K562 (cell line): ENCODE measurements at regions not wholly inside any gene's neighbourhood (a gene's known extent, or its start where the extent isn't known, plus 50 kb on each side); places are given as distances from the start of the nearest gene placed in this dataset.

Experiments
- ATAC-seq: fragments of 200-7000 bp; cut with Tn5 transposase; 3 replicates; pipeline ENCODE4 v1.9.1; 2020; ENCODE audit warnings: moderate library complexity
- BruUV-seq: library from RNA; stranded (reverse); fragments of 400-500 nt; replicated peaks from 2 replicates; lab custom pipeline; 2021; lab: Mats Ljungman, UMichigan
- CTCF ChIA-PET: fragments of 300-600 bp; formaldehyde crosslinking; extraction: SDS; loops from one replicate; lab custom pipeline; 2021; ENCODE audit warnings: low intra/inter-chr PET ratio; lab: Yijun Ruan, JAX
- POLR2A ChIA-PET: fragments of 300-600, 350-650 bp; sonication (Branson Sonifier 250); formaldehyde crosslinking; extraction: SDS; loops from one replicate; lab custom pipeline; 2021; ENCODE audit warnings: antibody characterized with exemption, inconsistent platforms; lab: Yijun Ruan, JAX
- DNase-seq, 4 experiments: peaks; one replicate each; pipeline versions ENCODE4 v3.0.0 to v3.0.0-alpha.2; 2011 to 2018; ENCODE audit warnings: low spot score in 3 of 4, mixed read lengths in 3 of 4; ENCODE audit errors: extremely low read depth in 1 of 4
- FAIRE-seq: peaks from 2 replicates; lab custom pipeline; 2011; peaks lifted over from hg19 to GRCh38; lab: Jason Lieb, UNC
- H2AFZ ChIP-seq: 2 replicates; pipeline ENCODE4 v1.6.0; 2011; ENCODE audit warnings: low read depth, low read length, control low read depth, inconsistent platforms
- H3K27ac ChIP-seq: fragments of 200-600 bp; 3 replicates; pipeline ENCODE4 v1.8.0; 2011; ENCODE audit warnings: low read depth, mild to moderate bottlenecking, control low read depth, inconsistent platforms, low read length, moderate library complexity, mixed read lengths; ENCODE audit errors: extremely low read depth
- H3K27me3 ChIP-seq, 2 experiments: fragments of 300-600 bp in 1 of 2; 2 replicates in 1 of 2; 3 replicates in 1 of 2; pipeline versions ENCODE4 v1.6.0 to v1.8.0; 2011; ENCODE audit warnings: inconsistent platforms in 2 of 2, low read length in 2 of 2, mild to moderate bottlenecking in 1 of 2, mixed read lengths in 1 of 2, moderate library complexity in 1 of 2; ENCODE audit not compliant: control insufficient read depth in 2 of 2, insufficient read depth in 2 of 2
- H3K36me3 ChIP-seq: fragments of 300-600 bp; 3 replicates; pipeline ENCODE4 v1.8.0; 2011; ENCODE audit warnings: mild to moderate bottlenecking, low read length, inconsistent platforms; ENCODE audit not compliant: control insufficient read depth, insufficient read depth
- H3K4me1 ChIP-seq, 2 experiments: fragments of 200-600 bp in 1 of 2; replicated peaks in 1 of 2; 2 replicates in 1 of 2; 3 replicates in 1 of 2; pipeline versions ENCODE4 v1.5.1 to v1.8.0; 2011; ENCODE audit warnings: inconsistent platforms in 2 of 2, low read length in 2 of 2, mild to moderate bottlenecking in 1 of 2, mixed read lengths in 1 of 2, moderate library complexity in 1 of 2; ENCODE audit not compliant: control insufficient read depth in 2 of 2, insufficient read depth in 2 of 2
- H3K4me2 ChIP-seq: 2 replicates; pipeline ENCODE4 v1.6.1; 2011; ENCODE audit warnings: low read length, control low read depth, inconsistent platforms, mixed read lengths; ENCODE audit not compliant: insufficient read depth
- H3K4me3 ChIP-seq: fragments of 200-600 bp; sonication (generic), shearing (Covaris generic); 2 replicates; pipeline ENCODE4 v1.5.1; 2016; ENCODE audit warnings: control low read depth, inconsistent platforms
- H3K79me2 ChIP-seq: fragments of 200-600 bp; 3 replicates; pipeline ENCODE4 v1.8.0; 2011; ENCODE audit warnings: low read length, inconsistent platforms; ENCODE audit not compliant: control insufficient read depth, insufficient read depth
- H3K9ac ChIP-seq, 2 experiments: 2 replicates each; pipeline versions ENCODE4 v1.6.0 to v1.6.1; 2011; ENCODE audit warnings: low read depth in 2 of 2, low read length in 2 of 2, control low read depth in 1 of 2, inconsistent platforms in 1 of 2, mild to moderate bottlenecking in 1 of 2, mixed read lengths in 1 of 2; ENCODE audit not compliant: insufficient read depth in 1 of 2
- H3K9me1 ChIP-seq: one replicate; pipeline ENCODE4 v1.6.0; 2011; ENCODE audit warnings: inconsistent platforms, mild to moderate bottlenecking, low read length, moderate library complexity; ENCODE audit not compliant: control insufficient read depth, insufficient read depth
- H3K9me3 ChIP-seq: replicated peaks from 2 replicates; pipeline ENCODE4 v1.5.1; 2011; ENCODE audit warnings: low read depth, low read length, inconsistent platforms; ENCODE audit not compliant: control insufficient read depth, insufficient read depth
- H4K20me1 ChIP-seq: replicated peaks from 2 replicates; pipeline ENCODE4 v1.6.1; 2011; ENCODE audit warnings: low read length, inconsistent platforms, mixed read lengths; ENCODE audit not compliant: control insufficient read depth, insufficient read depth
- AFF4 ChIP-seq: sonication (generic); formaldehyde crosslinking; IDR thresholded peaks from 2 replicates; pipeline ENCODE4 v1.8.0; 2023; ENCODE audit warnings: mild to moderate bottlenecking, missing genetic modification reagents
- CREB5 ChIP-seq: fragments of 250-450 bp; sonication (Bioruptor Pico); IDR thresholded peaks from 2 replicates; pipeline ENCODE4 v1.5.0; 2020; ENCODE audit warnings: mild to moderate bottlenecking
- DMBX1 ChIP-seq: fragments of 250-450 bp; sonication (Bioruptor Pico); IDR thresholded peaks from 2 replicates; pipeline ENCODE4 v1.8.0; 2022; ENCODE audit warnings: inconsistent platforms, mild to moderate bottlenecking, moderate library complexity, borderline replicate concordance
- GABPB2 ChIP-seq: fragments of 250-450 bp; sonication (Bioruptor Pico); conservative IDR thresholded peaks from 2 replicates; pipeline ENCODE4 v1.5.1; 2021; ENCODE audit warnings: mild to moderate bottlenecking
- HBP1 ChIP-seq: fragments of 450-650 bp; formaldehyde crosslinking; IDR thresholded peaks from 2 replicates; pipeline ENCODE4 v1.4.0; 2022; ENCODE audit warnings: missing genetic modification characterization
- ILK ChIP-seq: fragments of 450-650 bp; IDR thresholded peaks from 2 replicates; pipeline ENCODE4 v1.6.1; 2016; ENCODE audit warnings: missing genetic modification characterization, low read depth, mild to moderate bottlenecking, missing compliant biosample characterization, moderate library complexity, borderline replicate concordance
- KHSRP ChIP-seq: fragments of 450-650 bp; IDR thresholded peaks from 2 replicates; pipeline ENCODE4 v1.6.1; 2017
- MYBL2 ChIP-seq, 2 experiments: fragments of 450-650 bp in 1 of 2; sonication (generic) in 1 of 2; formaldehyde crosslinking in 1 of 2; IDR thresholded peaks; 2 replicates each; pipeline versions ENCODE4 v1.6.1 to v1.8.1; 2017 to 2022; ENCODE audit warnings: borderline replicate concordance in 1 of 2, inconsistent platforms in 1 of 2, low read depth in 1 of 2, mild to moderate bottlenecking in 1 of 2, missing genetic modification reagents in 1 of 2, moderate library complexity in 1 of 2
- SFPQ ChIP-seq: fragments of 200-400 bp; formaldehyde crosslinking; IDR thresholded peaks from 2 replicates; pipeline ENCODE4 v1.6.1; 2017; ENCODE audit warnings: mild to moderate bottlenecking, low read depth, low read length, moderate library complexity
- SREBF2 ChIP-seq: sonication (generic); formaldehyde crosslinking; IDR thresholded peaks from 2 replicates; pipeline ENCODE4 v1.4.0; 2020; ENCODE audit warnings: mild to moderate bottlenecking, missing genetic modification reagents
- TAF9B ChIP-seq: fragments of 450-650 bp; IDR thresholded peaks from 2 replicates; pipeline ENCODE4 v1.6.1; 2018; ENCODE audit warnings: mild to moderate bottlenecking; ENCODE audit not compliant: partially characterized antibody
- TAL1 ChIP-seq: fragments of 450-650 bp; IDR thresholded peaks from 2 replicates; pipeline ENCODE4 v1.6.1; 2016; ENCODE audit warnings: mild to moderate bottlenecking
- TEAD1 ChIP-seq, 2 experiments: fragments of 450-650 bp in 1 of 2; sonication (generic) in 1 of 2; formaldehyde crosslinking; IDR thresholded peaks; 2 replicates each; pipeline versions ENCODE4 v1.4.0 to v1.8.0; 2020 to 2022; ENCODE audit warnings: mild to moderate bottlenecking in 2 of 2, missing genetic modification reagents in 1 of 2
- ZFP36 ChIP-seq: fragments of 150-350 bp; IDR thresholded peaks from 2 replicates; pipeline ENCODE4 v1.6.1; 2018; ENCODE audit warnings: low read length, low read depth; ENCODE audit not compliant: partially characterized antibody
- ZNF444 ChIP-seq: fragments of 250-450 bp; sonication (Bioruptor Pico); IDR thresholded peaks from 2 replicates; pipeline ENCODE4 v1.4.0; 2020; ENCODE audit warnings: mild to moderate bottlenecking, moderate library complexity
- WGBS: fragments of 100-300 bp; shearing (Covaris generic); methylation state at CpG from one replicate; pipeline ENCODE4 v1.1.6; 2016; ENCODE audit warnings: low coverage, mixed read lengths; ENCODE audit not compliant: insufficient coverage; ENCODE audit errors: missing lambda C conversion rate; 5-methylcytosine and 5-hydroxymethylcytosine counted together
- in situ Hi-C: fragments of 300-500 bp; cut with MboI; formaldehyde crosslinking; loops from 4 replicates; pipeline ENCODE4 v1.15.0; 2018; ENCODE audit warnings: inconsistent platforms, mixed read lengths
- intact Hi-C: fragments of 100-400 bp; cut with micrococcal nuclease; formaldehyde crosslinking; loops from 2 replicates; pipeline ENCODE4 v1.14.2; 2022

- ATAC-seq (no peak), FAIRE-seq (no peak), DNase-seq (no peak)
- 3% methylated on average over 2 of the region's 2 CpGs for WGBS
- H3K9ac ChIP-seq, result no peak overlapping the region
- H3K27ac ChIP-seq, result no peak overlapping the region
- H3K79me2 ChIP-seq, result no peaks in the 10 kb centered on the region
- no TSS peak for BruUV-seq
- H3K4me3 ChIP-seq, result no peak overlapping the region
- no peaks in the 10 kb centered on the region for H4K20me1 ChIP-seq
- no peak overlapping the region for H2AFZ ChIP-seq
- ChIA-PET CTCF (no interaction called here), POLR2A (no interaction called here)
- no peaks in the 10 kb centered on the region for H3K36me3 ChIP-seq
- no peak overlapping the region for H3K4me2 ChIP-seq
- no peaks in the 10 kb centered on the region for H3K9me1 ChIP-seq
- H3K27me3 ChIP-seq, result no peaks in the 10 kb centered on the region
- intact Hi-C loops (no loop called here), in situ Hi-C loops (no loop called here)
- no peaks in the 10 kb centered on the region for H3K9me3 ChIP-seq
- H3K4me1 ChIP-seq, result no peaks in the 10 kb centered on the region
- no peak for TF ChIP-seq DMBX1
- no peak for TF ChIP-seq KHSRP
- no peak for TF ChIP-seq GABPB2 (CRISPR knock-in tag)
- no peak for TF ChIP-seq AFF4
- TF ChIP-seq TEAD1 (CRISPR knock-in tag; IDR thresholded peaks at IDR 0.05), result no peak
- no peak for TF ChIP-seq TAL1
- TF ChIP-seq ZFP36, result no peak
- no peak for TF ChIP-seq ZNF444 (CRISPR knock-in tag)
- TF ChIP-seq SFPQ, result no peak
- TF ChIP-seq TAF9B, result no peak
- no peak for TF ChIP-seq MYBL2 (IDR thresholded peaks at IDR 0.05; ENCODE audit: low read depth)
- no peak for TF ChIP-seq MYBL2 (CRISPR knock-in tag; IDR thresholded peaks at IDR 0.05; ENCODE audit: borderline replicate concordance)
- TF ChIP-seq ILK (tag), result no peak
- no peak for TF ChIP-seq SREBF2 (CRISPR knock-in tag)
- TF ChIP-seq HBP1 (CRISPR knock-in tag), result no peak
- TF ChIP-seq CREB5, result no peak
These were observed 1106.7 kb downstream of the PDHA2 start for GRCh38 chr4:96946552-96946951.
